H1 (cell line): ENCODE measurements at regions not wholly inside any gene's neighbourhood (a gene's known extent, or its start where the extent isn't known, plus 50 kb on each side); places are given as distances from the start of the nearest gene placed in this dataset.
A peak's percentile ranks its signal among the peaks of the same experiment; 100 is the strongest.

Source experiments
- CTCF ChIA-PET: fragments of 300-600 bp; sonication (Branson Sonifier 250); formaldehyde crosslinking; loops from one replicate; lab custom pipeline; 2021; ENCODE audit not compliant: partially characterized antibody; lab: Charles Lee
- POLR2A ChIA-PET: fragments of 300-600 bp; sonication (Branson Sonifier 250); formaldehyde crosslinking; loops from one replicate; lab custom pipeline; 2021; ENCODE audit warnings: inconsistent platforms; ENCODE audit not compliant: partially characterized antibody; lab: Charles Lee
- DNase-seq, 2 experiments: peaks; one replicate each; pipeline versions ENCODE4 v3.0.0 to v3.0.0-alpha.2; 2010 to 2022; ENCODE audit warnings: low spot score in 2 of 2, low read depth in 1 of 2, mixed read lengths in 1 of 2
- FAIRE-seq: peaks from 2 replicates; lab custom pipeline; 2011; peaks lifted over from hg19 to GRCh38; lab: Jason Lieb, UNC
- H2AFZ ChIP-seq: 2 replicates; pipeline ENCODE4 v1.8.1; 2012; ENCODE audit warnings: low read length, inconsistent platforms
- H2AK5ac ChIP-seq: 2 replicates; pipeline ENCODE4 v1.6.1; 2013; ENCODE audit warnings: low read depth, low read length
- H2BK120ac ChIP-seq: replicated peaks from 2 replicates; pipeline ENCODE3; 2013; ENCODE audit warnings: low read depth, low read length, inconsistent platforms
- H2BK12ac ChIP-seq: 2 replicates; pipeline ENCODE4 v1.6.1; 2013; ENCODE audit warnings: low read depth, low read length
- H2BK15ac ChIP-seq: 2 replicates; pipeline ENCODE4 v1.6.1; 2013; ENCODE audit warnings: low read length
- H2BK20ac ChIP-seq: 2 replicates; pipeline ENCODE4 v1.6.1; 2013; ENCODE audit warnings: low read length
- H2BK5ac ChIP-seq: 2 replicates; pipeline ENCODE4 v1.6.1; 2013; ENCODE audit warnings: low read depth, low read length
- H3K14ac ChIP-seq: 2 replicates; pipeline ENCODE4 v1.6.1; 2013; ENCODE audit warnings: inconsistent platforms; ENCODE audit not compliant: insufficient read length
- H3K18ac ChIP-seq: 2 replicates; pipeline ENCODE4 v1.6.1; 2013; ENCODE audit warnings: low read length; ENCODE audit errors: extremely low read depth
- H3K23ac ChIP-seq: 2 replicates; pipeline ENCODE4 v1.6.1; 2013; ENCODE audit warnings: inconsistent platforms; ENCODE audit not compliant: insufficient read length
- H3K23me2 ChIP-seq: 2 replicates; pipeline ENCODE4 v1.6.1; 2013; ENCODE audit warnings: low read depth, low read length
- H3K27ac ChIP-seq: 2 replicates; pipeline ENCODE4 v1.6.1; 2011; ENCODE audit warnings: low read depth, low read length, inconsistent platforms
- H3K27me3 ChIP-seq, 4 experiments: replicated peaks in 1 of 4; 1 replicate in 1 of 4; 2 replicates in 3 of 4; pipeline versions ENCODE4 v1.6.1 to v1.8.1; 2011 to 2013; ENCODE audit warnings: low read length in 3 of 4, mild to moderate bottlenecking in 3 of 4, inconsistent platforms in 2 of 4, mixed read lengths in 2 of 4, moderate library complexity in 1 of 4; ENCODE audit not compliant: control insufficient read depth in 3 of 4, insufficient read depth in 3 of 4; ENCODE audit errors: extremely low read depth in 1 of 4
- H3K36me3 ChIP-seq, 4 experiments: 2 replicates each; pipeline versions ENCODE4 v1.6.1 to v1.8.1; 2011 to 2013; ENCODE audit warnings: mild to moderate bottlenecking in 4 of 4, low read length in 3 of 4, moderate library complexity in 2 of 4, control low read depth in 1 of 4, inconsistent platforms in 1 of 4; ENCODE audit not compliant: insufficient read depth in 4 of 4, control insufficient read depth in 2 of 4
- H3K4ac ChIP-seq: replicated peaks from 2 replicates; pipeline ENCODE3; 2013; ENCODE audit warnings: low read length, low read depth, mixed read lengths, inconsistent platforms; ENCODE audit not compliant: insufficient read length
- H3K4me1 ChIP-seq, 4 experiments: replicated peaks in 1 of 4; 1 replicate in 1 of 4; 2 replicates in 3 of 4; pipeline versions ENCODE4 v1.6.1 to v1.8.1; 2011 to 2013; ENCODE audit warnings: low read length in 3 of 4, inconsistent platforms in 2 of 4, mixed read lengths in 1 of 4; ENCODE audit not compliant: insufficient read depth in 4 of 4, control insufficient read depth in 3 of 4
- H3K4me2 ChIP-seq, 2 experiments: 2 replicates each; pipeline versions ENCODE4 v1.6.1 to v1.8.1; 2011 to 2013; ENCODE audit warnings: low read depth in 2 of 2, low read length in 2 of 2, control low read depth in 1 of 2, inconsistent platforms in 1 of 2, mild to moderate bottlenecking in 1 of 2; ENCODE audit not compliant: insufficient read depth in 1 of 2
- H3K4me3 ChIP-seq, 4 experiments: fragments of 200-600, 300-600 bp in 1 of 4; sonication (generic), shearing (Covaris generic), sonication (Bioruptor Twin) in 1 of 4; 2 replicates each; pipeline versions ENCODE4 v1.5.1 to v1.8.1; 2011 to 2016; ENCODE audit warnings: low read length in 4 of 4, low read depth in 3 of 4, control low read depth in 2 of 4, inconsistent platforms in 2 of 4, mild to moderate bottlenecking in 2 of 4, mixed read lengths in 1 of 4, moderate library complexity in 1 of 4; ENCODE audit not compliant: insufficient read depth in 2 of 4; ENCODE audit errors: extremely low read depth in 1 of 4
- H3K56ac ChIP-seq: replicated peaks from 2 replicates; pipeline ENCODE3; 2013; ENCODE audit warnings: low read depth, mild to moderate bottlenecking, mixed read lengths, low read length, inconsistent platforms; ENCODE audit not compliant: insufficient read length
- H3K79me1 ChIP-seq: 2 replicates; pipeline ENCODE4 v1.6.1; 2013; ENCODE audit warnings: low read depth, low read length, control low read depth
- H3K79me2 ChIP-seq, 2 experiments: 2 replicates each; pipeline versions ENCODE4 v1.6.1 to v1.8.1; 2012 to 2013; ENCODE audit warnings: low read length in 2 of 2, mild to moderate bottlenecking in 2 of 2, inconsistent platforms in 1 of 2; ENCODE audit not compliant: insufficient read depth in 2 of 2, control insufficient read depth in 1 of 2
- H3K9ac ChIP-seq, 4 experiments: replicated peaks in 1 of 4; 1 replicate in 1 of 4; 2 replicates in 3 of 4; pipeline versions ENCODE4 v1.6.1 to v1.8.1; 2011 to 2013; ENCODE audit warnings: low read depth in 3 of 4, low read length in 3 of 4, control low read depth in 2 of 4, mild to moderate bottlenecking in 2 of 4, moderate library complexity in 2 of 4, inconsistent platforms in 1 of 4; ENCODE audit errors: extremely low read depth in 1 of 4
- H3K9me3 ChIP-seq, 2 experiments: 2 replicates each; pipeline versions ENCODE4 v1.6.1 to v1.8.1; 2012 to 2013; ENCODE audit warnings: mild to moderate bottlenecking in 2 of 2, moderate library complexity in 2 of 2, control low read depth in 1 of 2, inconsistent platforms in 1 of 2, low read depth in 1 of 2, low read length in 1 of 2, mixed read lengths in 1 of 2; ENCODE audit not compliant: insufficient read depth in 2 of 2
- H4K20me1 ChIP-seq, 2 experiments: replicated peaks in 1 of 2; 2 replicates each; pipeline versions ENCODE3 to v1.8.1; 2011 to 2013; ENCODE audit warnings: inconsistent platforms in 2 of 2, low read length in 2 of 2, mild to moderate bottlenecking in 1 of 2; ENCODE audit not compliant: insufficient read depth in 2 of 2, control insufficient read depth in 1 of 2
- H4K5ac ChIP-seq: 2 replicates; pipeline ENCODE4 v1.6.1; 2013; ENCODE audit warnings: low read length, low read depth, mixed read lengths, inconsistent platforms; ENCODE audit not compliant: insufficient read length
- H4K8ac ChIP-seq: 2 replicates; pipeline ENCODE4 v1.8.0; 2013; ENCODE audit warnings: mild to moderate bottlenecking, moderate library complexity, low read length, inconsistent platforms; ENCODE audit not compliant: insufficient read depth; ENCODE audit errors: extremely low read depth
- H4K91ac ChIP-seq: replicated peaks from 2 replicates; pipeline ENCODE3; 2013; ENCODE audit warnings: low read length, mixed read lengths, inconsistent platforms; ENCODE audit not compliant: insufficient read length
- ATF2 ChIP-seq: IDR thresholded peaks from 2 replicates; pipeline ENCODE4 v1.6.1; 2012; ENCODE audit warnings: low read length, inconsistent platforms
- ATF3 ChIP-seq: IDR thresholded peaks from 2 replicates; pipeline ENCODE4 v1.6.1; 2011; ENCODE audit warnings: low read depth, mild to moderate bottlenecking, low read length; ENCODE audit not compliant: insufficient read depth
- CEBPB ChIP-seq: IDR thresholded peaks from 2 replicates; pipeline ENCODE4 v1.6.1; 2012; ENCODE audit warnings: low read depth, low read length
- GABPA ChIP-seq: IDR thresholded peaks from 2 replicates; pipeline ENCODE4 v1.6.1; 2011; ENCODE audit warnings: mild to moderate bottlenecking, low read length, moderate library complexity, borderline replicate concordance; ENCODE audit not compliant: insufficient read depth
- GTF2F1 ChIP-seq: IDR thresholded peaks from 2 replicates; pipeline ENCODE4 v1.6.1; 2012; ENCODE audit warnings: low read depth, low read length, improper control_type of control experiment, borderline replicate concordance
- POLR2AphosphoS5 ChIP-seq: IDR thresholded peaks from 2 replicates; pipeline ENCODE4 v1.6.1; 2011; ENCODE audit warnings: low read depth, low read length
- RNF2 ChIP-seq: fragments of 200-900, 300-1000 bp; sonication (generic); IDR thresholded peaks from 2 replicates; pipeline ENCODE4 v1.7.1; 2016; ENCODE audit warnings: borderline replicate concordance, low read depth, mild to moderate bottlenecking, antibody characterized with exemption, low read length; ENCODE audit not compliant: poor library complexity, severe bottlenecking; ENCODE audit errors: missing control alignments
- RXRA ChIP-seq: IDR thresholded peaks from 2 replicates; pipeline ENCODE4 v1.6.1; 2011; ENCODE audit warnings: low read depth, mild to moderate bottlenecking, low read length, moderate library complexity; ENCODE audit not compliant: insufficient read depth
- SIRT6 ChIP-seq: IDR thresholded peaks from one replicate; pipeline ENCODE4 v1.7.1; 2012; ENCODE audit warnings: low read length, inconsistent platforms
- SP2 ChIP-seq: IDR thresholded peaks from 2 replicates; pipeline ENCODE4 v1.6.1; 2012; ENCODE audit warnings: mild to moderate bottlenecking, low read length, inconsistent platforms
- WGBS, 2 experiments: shearing (Covaris generic) in 1 of 2; methylation state at CpG; one replicate each; pipeline versions ENCODE4 v1.1.6 to v1.1.7; 2013 to 2015; ENCODE audit warnings: low lambda C conversion rate in 2 of 2, mixed read lengths in 2 of 2, inconsistent platforms in 1 of 2, low coverage in 1 of 2, missing lambda C conversion rate in 1 of 2; ENCODE audit not compliant: insufficient replicate concordance in 2 of 2, insufficient coverage in 1 of 2, insufficient read length in 1 of 2; ENCODE audit errors: extremely low coverage in 1 of 2, missing lambda C conversion rate in 1 of 2; 5-methylcytosine and 5-hydroxymethylcytosine counted together

DNA sequence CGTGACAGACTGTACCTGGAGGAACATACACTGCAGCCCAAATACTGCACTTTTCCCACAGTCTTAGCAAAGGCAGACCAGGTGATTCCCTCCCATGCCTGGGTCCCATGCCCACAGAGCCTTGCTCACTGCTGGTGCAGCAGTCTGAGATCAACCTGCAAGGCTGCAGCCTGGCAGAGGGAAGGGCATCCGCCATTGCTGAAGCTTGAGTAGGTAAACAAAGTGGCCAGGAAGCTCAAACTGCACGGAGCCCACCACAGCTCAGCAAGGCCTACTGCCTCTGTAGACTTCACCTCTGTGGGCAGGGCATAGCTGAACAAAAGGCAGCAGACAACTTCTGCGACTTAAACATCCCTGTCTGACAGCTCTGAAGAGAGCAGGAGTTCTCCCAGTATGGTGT lies 597.8 kb upstream of the MBL2 start:
- H4K91ac ChIP-seq = no peak overlapping the region
- no peak overlapping the region for H3K4ac ChIP-seq
- no peak overlapping the region for H4K8ac ChIP-seq
- H3K23me2 ChIP-seq = no peaks in the 10 kb centered on the region
- no peak overlapping the region for H3K27ac ChIP-seq
- no peak overlapping the region for H4K5ac ChIP-seq
- H3K27me3 ChIP-seq = no peaks in the 10 kb centered on the region
- DNase-seq (no peak), FAIRE-seq (no peak)
- POLR2A ChIA-PET = no interaction called here
- 87% methylated on average over 4 of the region's 4 CpGs; no CpG with 5 or more reads in 1 of the 2 experiments for WGBS, 2 experiments
- no peak overlapping the region for H3K14ac ChIP-seq
- H3K23ac ChIP-seq = no peak overlapping the region
- H2AFZ ChIP-seq = no peak overlapping the region; the same call in 1 of the 2 replicates
- no peaks in the 10 kb centered on the region for H3K79me2 ChIP-seq
- H3K4me2 ChIP-seq = no peak overlapping the region
- H2BK12ac ChIP-seq = peak overlapping the region; percentile 35; the same call in 1 of the 2 replicates
- H2AK5ac ChIP-seq = no peak overlapping the region
- no peak overlapping the region for H2BK120ac ChIP-seq
- no peaks in the 10 kb centered on the region for H3K4me1 ChIP-seq
- no peak overlapping the region for H3K9ac ChIP-seq
- H3K56ac ChIP-seq = no peak overlapping the region
- CTCF ChIA-PET = no interaction called here
- H3K4me3 ChIP-seq = no peak overlapping the region
- no peak overlapping the region for H2BK15ac ChIP-seq
- H3K18ac ChIP-seq = peak overlapping the region; percentile 11; the same call in 1 of the 2 replicates
- H4K20me1 ChIP-seq = no peaks in the 10 kb centered on the region
- no peaks in the 10 kb centered on the region for H3K79me1 ChIP-seq
- TF ChIP-seq RXRA (no peak), POLR2AphosphoS5 (no peak), ATF3 (no peak), CEBPB (no peak), RNF2 (no peak), GTF2F1 (no peak), ATF2 (no peak), SP2 (no peak), SIRT6 (no peak), GABPA (no peak)
- H3K36me3 ChIP-seq = no peaks in the 10 kb centered on the region; a peak in 2 of 8 replicates
- peak overlapping the region; percentile 68; the same call in 1 of the 2 replicates for H2BK20ac ChIP-seq
- H2BK5ac ChIP-seq = no peak overlapping the region; the same call in 1 of the 2 replicates
- peaks cover 7% of the 10 kb centered on the region in 2 experiments; a peak in 2 of 4 replicates for H3K9me3 ChIP-seq
